ENCODE measurements at regions not wholly inside any gene's neighbourhood (a gene's known extent, or its start where the extent isn't known, plus 50 kb on each side); places are given as distances from the start of the nearest gene placed in this dataset.
A peak's percentile ranks its signal among the peaks of the same experiment; 100 is the strongest.

GRCh38 chr2:19250906-19251305 lies 107.5 kb downstream of the OSR1 start:
- Mint-ChIP-seq H3K27ac (no peak overlapping the region), H3K4me1 (peaks cover 15% of the 10 kb centered on the region), H3K36me3 (ENCODE audit: low read depth) (peaks cover 10% of the 10 kb centered on the region), H3K4me3 (no peak overlapping the region), H3K27me3 (ENCODE audit: low read depth, poor library complexity) (no peaks in the 10 kb centered on the region), H3K9me3 (no peaks in the 10 kb centered on the region)
- DNase-seq: no peak
- no peak for TF ChIP-seq CTCF (IDR thresholded peaks at IDR 0.05)

GRCh38 chr2:19247186-19247585 lies 111.2 kb downstream of the OSR1 start:
- Mint-ChIP-seq H3K4me1 (peaks cover 8% of the 10 kb centered on the region), H3K27ac (no peak overlapping the region), H3K4me3 (no peak overlapping the region), H3K27me3 (ENCODE audit: low read depth, poor library complexity) (peaks cover 3% of the 10 kb centered on the region), H3K36me3 (ENCODE audit: low read depth) (no peaks in the 10 kb centered on the region), H3K9me3 (no peaks in the 10 kb centered on the region)
- no peak for DNase-seq
- TF ChIP-seq CTCF (IDR thresholded peaks at IDR 0.05): no peak

- H3K4me3 Mint-ChIP-seq: no peak overlapping the region
- no peaks in the 10 kb centered on the region for H3K36me3 Mint-ChIP-seq (ENCODE audit: low read depth)
- DNase-seq: no peak
- TF ChIP-seq CTCF (IDR thresholded peaks at IDR 0.05): no peak
- H3K9me3 Mint-ChIP-seq: no peaks in the 10 kb centered on the region
- peaks cover 3% of the 10 kb centered on the region for H3K27me3 Mint-ChIP-seq (ENCODE audit: low read depth, poor library complexity)
- peaks cover 13% of the 10 kb centered on the region for H3K4me1 Mint-ChIP-seq
- H3K27ac Mint-ChIP-seq: peak overlapping the region; percentile 73
Observed at GRCh38 chr2:19246496-19246895, 111.9 kb downstream of the OSR1 start.

GRCh38 chr2:19244460-19245363 lies 113.7 kb downstream of the OSR1 start:
- H3K27ac Mint-ChIP-seq: no peak overlapping the region
- DNase-seq: no peak
- no peak for TF ChIP-seq CTCF (IDR thresholded peaks at IDR 0.05)
- H3K36me3 Mint-ChIP-seq (ENCODE audit: low read depth): no peaks in the 10 kb centered on the region
- no peak overlapping the region for H3K4me3 Mint-ChIP-seq
- H3K27me3 Mint-ChIP-seq (ENCODE audit: low read depth, poor library complexity): peaks cover 6% of the 10 kb centered on the region
- H3K4me1 Mint-ChIP-seq: peaks cover 29% of the 10 kb centered on the region
- H3K9me3 Mint-ChIP-seq: no peaks in the 10 kb centered on the region

GRCh38 chr2:19238440-19239060 lies 119.9 kb downstream of the OSR1 start:
- Mint-ChIP-seq H3K27ac (no peak overlapping the region), H3K4me3 (no peak overlapping the region), H3K36me3 (ENCODE audit: low read depth) (no peaks in the 10 kb centered on the region), H3K27me3 (ENCODE audit: low read depth, poor library complexity) (peaks cover 8% of the 10 kb centered on the region), H3K9me3 (no peaks in the 10 kb centered on the region), H3K4me1 (peaks cover 28% of the 10 kb centered on the region)
- DNase-seq: no peak
- TF ChIP-seq CTCF (IDR thresholded peaks at IDR 0.05): no peak

All from nephron progenitor cell (in vitro differentiated cells).